ENCODE measurements at regions not wholly inside any gene's neighbourhood (a gene's known extent, or its start where the extent isn't known, plus 50 kb on each side); places are given as distances from the start of the nearest gene placed in this dataset.

DNA sequence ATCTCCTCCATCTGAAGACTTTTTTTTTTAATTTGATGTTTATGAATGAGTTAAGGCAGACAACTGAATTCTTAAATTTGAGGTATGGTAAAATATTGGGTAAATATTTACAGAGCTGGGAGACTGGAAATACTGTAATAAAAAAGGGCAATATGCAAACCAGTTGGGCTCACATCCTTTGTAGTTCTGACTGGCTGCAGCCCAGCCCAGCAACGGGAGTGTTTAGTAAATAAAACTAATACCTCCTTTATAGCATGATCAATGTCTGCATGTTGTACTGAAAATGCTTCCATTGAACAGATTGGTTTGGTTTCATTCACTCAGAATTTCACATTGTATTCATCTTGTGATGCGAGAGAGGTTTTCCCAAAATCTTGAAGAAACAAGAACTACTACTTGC, 365.0 kb downstream of the DMRT2 start:
- TF ChIP-seq, protein P1, sequence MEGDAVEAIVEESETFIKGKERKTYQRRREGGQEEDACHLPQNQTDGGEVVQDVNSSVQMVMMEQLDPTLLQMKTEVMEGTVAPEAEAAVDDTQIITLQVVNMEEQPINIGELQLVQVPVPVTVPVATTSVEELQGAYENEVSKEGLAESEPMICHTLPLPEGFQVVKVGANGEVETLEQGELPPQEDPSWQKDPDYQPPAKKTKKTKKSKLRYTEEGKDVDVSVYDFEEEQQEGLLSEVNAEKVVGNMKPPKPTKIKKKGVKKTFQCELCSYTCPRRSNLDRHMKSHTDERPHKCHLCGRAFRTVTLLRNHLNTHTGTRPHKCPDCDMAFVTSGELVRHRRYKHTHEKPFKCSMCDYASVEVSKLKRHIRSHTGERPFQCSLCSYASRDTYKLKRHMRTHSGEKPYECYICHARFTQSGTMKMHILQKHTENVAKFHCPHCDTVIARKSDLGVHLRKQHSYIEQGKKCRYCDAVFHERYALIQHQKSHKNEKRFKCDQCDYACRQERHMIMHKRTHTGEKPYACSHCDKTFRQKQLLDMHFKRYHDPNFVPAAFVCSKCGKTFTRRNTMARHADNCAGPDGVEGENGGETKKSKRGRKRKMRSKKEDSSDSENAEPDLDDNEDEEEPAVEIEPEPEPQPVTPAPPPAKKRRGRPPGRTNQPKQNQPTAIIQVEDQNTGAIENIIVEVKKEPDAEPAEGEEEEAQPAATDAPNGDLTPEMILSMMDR (IDR thresholded peaks at IDR 0.05; ENCODE audit: low read length), result no peak
- TF ChIP-seq EZH2 (IDR thresholded peaks at IDR 0.05; ENCODE audit: borderline replicate concordance, low read length), result no peak

Measured in OCI-LY1 (cell line).